Skin epidermis (tissue), 12 donors: ENCODE measurements at regions not wholly inside any gene's neighbourhood (a gene's known extent, or its start where the extent isn't known, plus 50 kb on each side); places are given as distances from the start of the nearest gene placed in this dataset.

Experiments used
- H3K27ac ChIP-seq, 21 experiments: fragments of 200-600 bp; sonication (generic) in 11 of 21; one replicate each; pipeline ENCODE4 v1.5.0; 2020; ENCODE audit warnings: mild to moderate bottlenecking in 3 of 21, inconsistent platforms in 2 of 21, moderate library complexity in 2 of 21
- H3K4me3 ChIP-seq, 7 experiments: fragments of 200-600 bp; sonication (generic) in 2 of 7; one replicate each; pipeline ENCODE4 v1.5.0; 2020; ENCODE audit warnings: inconsistent platforms in 2 of 7, mild to moderate bottlenecking in 2 of 7, moderate library complexity in 1 of 7

- Histone ChIP-seq H3K27ac (no peak overlapping the region), H3K4me3 (no peak overlapping the region)
Observed at GRCh38 chr6:145034664-145035063, 700.7 kb downstream of the EPM2A start.

GRCh38 chr6:145036236-145036635 lies 699.1 kb downstream of the EPM2A start:
- H3K27ac ChIP-seq = no peak overlapping the region

GRCh38 chr6:145036848-145037567 lies 698.3 kb downstream of the EPM2A start:
- Histone ChIP-seq H3K27ac (no peak overlapping the region), H3K4me3 (no peak overlapping the region)

More at GRCh38 chr6:145036236-145036635, 699.1 kb downstream of the EPM2A start:
- H3K4me3 ChIP-seq = no peak overlapping the region

DNA sequence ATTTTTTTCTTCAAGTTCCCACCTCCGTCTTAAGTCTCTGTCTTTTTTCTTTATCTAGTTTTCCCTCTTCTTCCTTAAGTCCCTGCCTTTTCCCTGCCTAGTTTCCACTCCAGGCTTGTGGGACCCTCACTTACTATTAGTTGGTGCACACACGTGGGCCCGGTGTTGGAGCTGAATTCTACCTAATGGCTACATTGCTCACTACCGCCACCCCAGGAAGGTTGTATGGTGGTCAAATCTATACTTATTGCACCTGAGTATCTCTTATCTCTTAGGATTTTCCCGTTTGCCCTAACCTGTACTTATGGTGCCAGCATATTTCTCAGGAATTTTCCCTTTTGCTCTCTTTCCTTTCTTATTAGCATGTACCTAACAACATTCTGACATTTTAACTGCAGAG lies 692.8 kb downstream of the EPM2A start:
- H3K27ac ChIP-seq = no peak overlapping the region
- no peak overlapping the region for H3K4me3 ChIP-seq

GRCh38 chr6:145043926-145044500 lies 691.3 kb downstream of the EPM2A start:
- Histone ChIP-seq H3K27ac (peak overlapping the region in 1 of 21 experiments; percentile 31), H3K4me3 (no peak overlapping the region)

DNA sequence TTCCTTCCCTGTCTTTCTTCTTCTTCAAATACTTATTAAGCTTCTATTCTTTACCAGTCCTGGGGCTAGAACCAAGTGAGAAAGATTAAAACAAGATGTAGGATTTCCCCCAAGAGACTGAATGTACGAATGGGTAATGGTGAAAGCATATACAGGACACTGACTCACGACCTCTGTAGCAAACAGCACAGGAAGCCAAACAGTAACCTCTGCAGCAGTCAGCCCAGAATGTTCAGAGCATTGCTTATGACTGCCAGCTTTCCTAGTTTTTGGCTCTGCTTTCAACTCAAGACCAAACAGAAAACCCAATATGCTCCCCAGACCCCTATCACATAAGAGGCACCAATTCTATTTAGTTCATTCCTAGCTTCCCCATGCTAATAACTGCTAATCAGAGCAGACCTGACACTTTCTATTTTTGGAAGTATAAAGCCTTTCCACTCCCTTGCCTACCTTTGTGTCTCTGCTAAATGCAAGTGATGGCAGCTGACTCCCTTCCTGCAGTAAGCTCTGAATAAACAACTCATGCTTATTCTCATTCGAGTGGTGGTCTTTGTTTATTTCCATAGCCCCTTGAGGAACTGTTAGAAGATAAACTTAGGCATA lies 690.6 kb downstream of the EPM2A start:
- no peak overlapping the region for H3K4me3 ChIP-seq
- peak overlapping the region in 1 of 21 experiments; percentile 31 for H3K27ac ChIP-seq

- Histone ChIP-seq H3K27ac (no peak overlapping the region), H3K4me3 (no peak overlapping the region)
Observed at GRCh38 chr6:145045582-145045981, 689.7 kb downstream of the EPM2A start.

- Histone ChIP-seq H3K4me3 (no peak overlapping the region), H3K27ac (no peak overlapping the region)
Observed at GRCh38 chr6:145047891-145048290, 687.4 kb downstream of the EPM2A start.

DNA sequence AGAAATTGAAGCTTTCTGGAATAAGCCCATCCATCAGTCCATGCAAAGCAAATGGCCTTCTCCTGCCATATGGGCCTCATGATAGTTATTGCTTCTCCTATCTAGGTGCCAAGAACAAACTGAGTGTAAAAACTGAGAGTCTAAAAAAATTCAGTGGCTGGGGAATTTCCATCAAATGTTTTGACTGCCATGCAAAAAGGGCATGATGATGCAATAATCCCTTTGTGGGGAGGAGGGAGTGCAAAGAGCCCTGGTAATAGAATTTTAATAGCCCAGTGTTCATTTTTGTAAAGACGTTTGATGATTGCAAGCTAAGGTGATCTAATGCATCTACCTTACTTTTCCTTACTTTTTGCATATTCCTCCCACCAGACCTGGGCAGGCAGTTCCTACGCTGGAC lies 683.7 kb downstream of the EPM2A start:
- H3K27ac ChIP-seq = no peak overlapping the region
- H3K4me3 ChIP-seq = no peak overlapping the region

DNA sequence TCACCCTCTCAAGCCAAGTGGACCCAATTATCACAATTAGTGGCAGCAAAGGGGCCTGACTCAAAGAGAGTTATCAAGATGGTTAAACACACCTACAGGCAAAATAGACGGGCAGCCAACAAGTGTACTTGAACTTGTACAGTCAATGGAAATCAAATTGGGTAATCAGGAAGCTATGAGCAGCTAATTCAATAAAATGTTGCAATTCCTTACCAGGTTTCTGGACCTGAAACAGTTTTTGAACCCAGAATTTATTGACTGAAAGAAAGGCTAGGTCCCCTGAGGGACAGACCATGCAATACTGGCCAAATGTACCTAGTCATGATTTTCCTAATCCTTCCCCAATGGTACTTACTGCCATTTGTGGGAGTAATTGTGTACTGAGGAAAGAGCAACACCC lies 679.8 kb downstream of the EPM2A start:
- H3K27ac ChIP-seq = no peak overlapping the region
- H3K4me3 ChIP-seq = no peak overlapping the region

DNA sequence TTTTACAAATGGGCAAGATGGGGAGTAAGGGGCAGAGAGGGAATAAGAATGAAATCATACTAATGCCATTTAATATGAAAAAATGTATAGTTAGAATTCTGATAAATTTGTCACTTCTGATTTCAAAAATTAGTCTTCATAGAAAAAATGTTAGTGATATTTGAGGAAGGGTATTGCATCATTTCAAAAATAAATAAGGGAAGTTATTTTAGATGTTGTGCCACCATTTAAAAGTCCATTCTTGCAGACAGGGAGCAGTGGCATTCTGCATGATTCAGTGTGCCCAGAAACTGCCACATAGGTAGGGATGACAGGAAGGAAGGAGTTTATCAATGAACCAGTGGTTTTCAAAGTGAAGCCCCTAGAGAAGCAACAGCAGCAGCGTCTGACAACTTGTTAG lies 674.6 kb downstream of the EPM2A start:
- Histone ChIP-seq H3K27ac (no peak overlapping the region), H3K4me3 (no peak overlapping the region)

DNA sequence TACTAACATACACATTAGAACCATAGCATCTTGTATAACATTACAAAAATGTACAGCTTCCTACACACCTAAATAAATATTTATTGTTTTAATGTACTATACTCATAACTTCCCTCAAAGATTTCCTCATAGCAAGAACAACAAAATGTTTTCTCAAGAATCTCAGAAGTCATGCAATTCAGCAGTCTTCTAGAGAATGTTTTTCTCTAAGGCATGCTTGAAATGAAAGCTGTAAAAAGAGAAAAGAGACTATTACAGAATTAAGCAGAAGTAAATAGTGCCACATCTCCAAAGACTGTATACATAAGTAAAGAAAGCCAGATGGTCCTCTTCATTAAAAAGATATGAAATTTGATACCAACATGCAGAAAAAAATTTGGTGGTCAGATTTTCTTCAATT lies 672.2 kb downstream of the EPM2A start:
- Histone ChIP-seq H3K27ac (no peak overlapping the region), H3K4me3 (no peak overlapping the region)

GRCh38 chr6:145067430-145067829 lies 667.9 kb downstream of the EPM2A start:
- H3K4me3 ChIP-seq = no peak overlapping the region
- no peak overlapping the region for H3K27ac ChIP-seq

DNA sequence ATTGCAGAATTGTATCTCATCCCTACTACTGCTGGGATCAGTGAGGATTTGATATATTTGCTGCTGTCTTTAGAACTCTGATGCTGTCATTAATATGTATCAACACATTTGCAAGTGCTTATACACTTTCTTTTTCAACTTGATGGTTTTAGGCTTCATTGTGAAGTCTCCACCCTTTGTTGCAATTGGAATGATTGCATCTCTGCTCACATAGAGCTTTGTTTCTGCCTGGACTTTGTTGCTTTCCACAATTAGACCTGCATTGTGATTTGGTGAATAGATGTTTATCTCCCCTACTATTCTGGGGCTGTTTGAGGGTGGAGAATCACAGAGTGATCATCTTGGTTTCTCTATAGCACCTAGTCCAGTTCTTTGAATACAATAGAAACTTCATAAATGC lies 666.7 kb downstream of the EPM2A start:
- Histone ChIP-seq H3K27ac (no peak overlapping the region), H3K4me3 (no peak overlapping the region)

DNA sequence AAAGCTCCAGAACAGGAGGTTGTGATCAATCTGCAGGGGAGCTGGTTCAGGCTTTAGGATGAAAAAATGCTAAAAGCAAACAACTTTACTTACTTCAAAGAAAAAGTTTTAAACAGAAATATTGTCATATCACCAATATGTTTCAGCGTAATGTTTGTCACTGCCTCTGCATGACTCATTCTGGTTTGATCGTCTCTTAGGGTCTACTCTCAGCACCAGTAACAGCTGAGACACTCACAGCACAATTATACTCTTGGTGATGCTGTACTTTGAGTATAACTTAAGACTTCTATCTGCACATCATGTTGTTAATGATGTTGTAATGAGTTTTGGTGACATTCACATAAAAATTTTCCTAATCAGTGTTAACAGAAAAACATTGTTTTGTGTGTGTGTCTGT lies 665.4 kb downstream of the EPM2A start:
- H3K4me3 ChIP-seq = no peak overlapping the region
- no peak overlapping the region for H3K27ac ChIP-seq

GRCh38 chr6:145070791-145071190 lies 664.5 kb downstream of the EPM2A start:
- H3K4me3 ChIP-seq = no peak overlapping the region
- no peak overlapping the region for H3K27ac ChIP-seq

DNA sequence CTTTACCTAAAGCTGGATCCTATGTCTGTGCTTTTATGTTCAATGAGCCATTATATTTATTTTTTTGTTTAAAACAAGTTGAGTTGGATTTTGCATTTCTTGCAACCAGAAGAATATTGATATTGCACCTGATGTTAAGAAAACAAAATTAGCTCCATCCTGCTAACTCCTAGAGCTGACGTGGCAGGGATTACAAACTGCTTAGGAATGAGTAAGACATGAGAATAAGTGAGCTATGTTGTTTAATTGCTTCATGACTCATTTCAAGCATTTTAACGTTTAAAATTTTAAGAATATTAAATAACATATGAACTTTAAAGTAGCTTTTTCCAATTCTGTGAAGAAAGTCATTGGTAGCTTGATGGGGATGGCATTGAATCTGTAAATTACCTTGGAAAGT lies 663.5 kb downstream of the EPM2A start:
- Histone ChIP-seq H3K4me3 (no peak overlapping the region), H3K27ac (no peak overlapping the region)

GRCh38 chr6:145073811-145074210 lies 661.5 kb downstream of the EPM2A start:
- no peak overlapping the region for H3K4me3 ChIP-seq
- no peak overlapping the region for H3K27ac ChIP-seq

GRCh38 chr6:145074805-145075204 lies 660.5 kb downstream of the EPM2A start:
- Histone ChIP-seq H3K4me3 (no peak overlapping the region), H3K27ac (no peak overlapping the region)

GRCh38 chr6:145075425-145075824 lies 659.9 kb downstream of the EPM2A start:
- Histone ChIP-seq H3K4me3 (no peak overlapping the region), H3K27ac (no peak overlapping the region)

GRCh38 chr6:145076115-145076841 lies 659.0 kb downstream of the EPM2A start:
- no peak overlapping the region for H3K4me3 ChIP-seq

More at GRCh38 chr6:145076115-145076841, 659.0 kb downstream of the EPM2A start:
- no peak overlapping the region for H3K27ac ChIP-seq
